SH-SY5Y (cell line): ENCODE measurements at regions not wholly inside any gene's neighbourhood (a gene's known extent, or its start where the extent isn't known, plus 50 kb on each side); places are given as distances from the start of the nearest gene placed in this dataset.

Source experiments
- GATA2 ChIP-seq: IDR thresholded peaks from 2 replicates; pipeline ENCODE4 v1.6.1; 2011; ENCODE audit warnings: mild to moderate bottlenecking, low read depth, low read length
- GATA3 ChIP-seq: IDR thresholded peaks from 2 replicates; pipeline ENCODE4 v1.6.1; 2011; ENCODE audit warnings: low read depth, mild to moderate bottlenecking, low read length, moderate library complexity

DNA sequence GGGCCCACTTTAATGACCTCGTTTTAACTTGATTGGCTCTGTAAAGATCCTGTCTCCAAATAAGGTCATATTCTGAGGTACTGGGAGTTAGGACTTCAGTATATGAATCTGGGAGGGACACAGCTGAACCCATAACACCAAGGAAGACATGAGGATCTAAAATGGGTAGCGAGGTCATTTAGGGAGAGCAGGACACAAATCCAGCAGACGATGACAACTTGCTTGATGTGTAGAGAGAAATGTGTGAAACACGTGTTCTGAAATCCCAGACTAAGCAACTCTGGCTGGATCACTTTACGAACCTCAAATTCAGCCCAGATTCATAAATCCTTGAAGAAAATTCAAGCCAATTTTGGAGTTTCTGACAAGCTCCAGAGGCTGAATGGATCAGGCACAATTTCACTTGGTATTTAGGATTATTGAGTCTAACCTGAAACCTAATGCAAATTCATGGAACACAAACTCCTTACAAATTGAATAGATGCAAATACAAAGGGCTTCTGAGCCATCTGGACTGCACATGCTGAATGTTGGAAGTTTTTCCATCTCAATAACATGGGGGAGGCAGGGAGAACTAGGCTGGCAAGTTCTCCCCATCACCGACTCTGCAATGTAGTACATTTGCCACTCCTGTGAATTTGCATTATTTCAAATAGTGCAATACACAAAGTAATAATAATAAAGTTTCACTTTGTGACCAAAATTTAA is 74.0 kb upstream of the SLC30A5 start:
- TF ChIP-seq GATA3 (no peak), GATA2 (no peak)
